ENCODE measurements at regions not wholly inside any gene's neighbourhood (a gene's known extent, or its start where the extent isn't known, plus 50 kb on each side); places are given as distances from the start of the nearest gene placed in this dataset.

DNA sequence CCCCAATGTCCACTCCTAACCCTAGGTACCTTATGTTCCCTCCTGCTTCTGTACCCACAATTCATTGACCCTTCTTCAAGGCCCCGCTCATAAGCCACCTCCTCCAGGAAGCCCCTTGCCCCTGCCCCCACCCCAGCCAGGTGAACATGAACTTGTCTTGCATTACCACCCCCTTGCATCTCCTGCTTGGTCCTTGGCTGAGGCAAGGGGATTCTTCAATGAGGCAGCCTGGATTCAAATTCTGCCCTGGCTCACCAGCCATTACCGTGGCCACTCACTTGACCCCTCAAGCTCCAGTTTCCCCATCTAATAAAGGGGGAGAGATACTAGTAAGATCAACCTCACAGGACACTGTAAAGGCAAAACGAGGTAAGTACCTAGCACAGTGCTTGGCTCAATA is 193.1 kb downstream of the DICER1 start:
- TF ChIP-seq, protein P1, sequence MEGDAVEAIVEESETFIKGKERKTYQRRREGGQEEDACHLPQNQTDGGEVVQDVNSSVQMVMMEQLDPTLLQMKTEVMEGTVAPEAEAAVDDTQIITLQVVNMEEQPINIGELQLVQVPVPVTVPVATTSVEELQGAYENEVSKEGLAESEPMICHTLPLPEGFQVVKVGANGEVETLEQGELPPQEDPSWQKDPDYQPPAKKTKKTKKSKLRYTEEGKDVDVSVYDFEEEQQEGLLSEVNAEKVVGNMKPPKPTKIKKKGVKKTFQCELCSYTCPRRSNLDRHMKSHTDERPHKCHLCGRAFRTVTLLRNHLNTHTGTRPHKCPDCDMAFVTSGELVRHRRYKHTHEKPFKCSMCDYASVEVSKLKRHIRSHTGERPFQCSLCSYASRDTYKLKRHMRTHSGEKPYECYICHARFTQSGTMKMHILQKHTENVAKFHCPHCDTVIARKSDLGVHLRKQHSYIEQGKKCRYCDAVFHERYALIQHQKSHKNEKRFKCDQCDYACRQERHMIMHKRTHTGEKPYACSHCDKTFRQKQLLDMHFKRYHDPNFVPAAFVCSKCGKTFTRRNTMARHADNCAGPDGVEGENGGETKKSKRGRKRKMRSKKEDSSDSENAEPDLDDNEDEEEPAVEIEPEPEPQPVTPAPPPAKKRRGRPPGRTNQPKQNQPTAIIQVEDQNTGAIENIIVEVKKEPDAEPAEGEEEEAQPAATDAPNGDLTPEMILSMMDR (IDR thresholded peaks at IDR 0.05), result no peak
- H3K4me3 ChIP-seq (ENCODE audit: low read length), result no peak overlapping the region
- POLR2A ChIA-PET, result no interaction called here
- H3K36me3 Mint-ChIP-seq (ENCODE audit: low read depth), result no peaks in the 10 kb centered on the region
- ATAC-seq (ENCODE audit: poor library complexity) (no peak), DNase-seq (no peak)
- no peak overlapping the region for H3K27ac Mint-ChIP-seq
- no peaks in the 10 kb centered on the region for H3K9me3 ChIP-seq (ENCODE audit: control insufficient read depth in 1 of 2, insufficient read depth in 1 of 2, low read length in 2 of 2)
- H3K27ac ChIP-seq (ENCODE audit: low read depth in 1 of 2, low read length in 2 of 2), result no peak overlapping the region
- no peaks in the 10 kb centered on the region for H3K36me3 ChIP-seq (ENCODE audit: insufficient read depth, low read length)
- H3K4me1 Mint-ChIP-seq (ENCODE audit: low read depth), result no peaks in the 10 kb centered on the region
- H3K4me1 ChIP-seq (ENCODE audit: insufficient read depth, low read length), result no peaks in the 10 kb centered on the region
- intact Hi-C loops (cut with DNase I, micrococcal nuclease), result no loop called here
- CTCF ChIA-PET, result no interaction called here
- no peak overlapping the region for H3K4me3 Mint-ChIP-seq
- H3K27me3 ChIP-seq (ENCODE audit: control insufficient read depth in 1 of 2, insufficient read depth in 2 of 2, low read length in 2 of 2), result no peaks in the 10 kb centered on the region
- no peaks in the 10 kb centered on the region for H3K9me3 Mint-ChIP-seq
- H3K27me3 Mint-ChIP-seq, result peaks cover 38% of the 10 kb centered on the region

DNA sequence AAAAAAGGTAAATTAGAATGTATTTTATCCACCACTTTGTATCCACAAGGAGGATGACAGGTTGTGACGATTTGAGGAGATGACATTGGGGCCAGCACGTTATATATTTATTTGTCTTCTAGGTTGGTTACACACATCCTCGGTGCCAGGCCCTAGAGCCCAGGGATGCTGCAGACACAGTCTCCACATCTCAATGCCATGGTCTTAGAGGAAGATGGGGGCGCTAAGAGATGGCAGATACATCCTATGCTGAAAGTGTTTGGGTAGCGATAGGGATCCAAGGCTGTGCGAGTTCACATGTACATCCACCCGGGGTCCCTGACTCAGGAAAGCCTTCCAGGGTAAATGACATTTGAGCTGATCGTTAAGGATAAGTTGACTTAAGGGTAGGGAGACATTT is 193.1 kb upstream of the GSC start:
- no peaks in the 10 kb centered on the region for H3K9me3 ChIP-seq (ENCODE audit: control insufficient read depth in 1 of 2, insufficient read depth in 1 of 2, low read length in 2 of 2)
- ATAC-seq (ENCODE audit: poor library complexity) (no peak), DNase-seq (no peak)
- no peaks in the 10 kb centered on the region for H3K27me3 ChIP-seq (ENCODE audit: control insufficient read depth in 1 of 2, insufficient read depth in 2 of 2, low read length in 2 of 2)
- Mint-ChIP-seq H3K27me3 (peaks cover 42% of the 10 kb centered on the region), H3K27ac (no peak overlapping the region), H3K9me3 (no peaks in the 10 kb centered on the region), H3K4me3 (no peak overlapping the region), H3K36me3 (ENCODE audit: low read depth) (no peaks in the 10 kb centered on the region), H3K4me1 (ENCODE audit: low read depth) (no peaks in the 10 kb centered on the region)
- POLR2A ChIA-PET, result no interaction called here
- no peaks in the 10 kb centered on the region for H3K4me1 ChIP-seq (ENCODE audit: insufficient read depth, low read length)
- CTCF ChIA-PET, result no interaction called here
- H3K4me3 ChIP-seq (ENCODE audit: low read length), result no peak overlapping the region
- intact Hi-C loops (cut with DNase I, micrococcal nuclease), result no loop called here
- no peaks in the 10 kb centered on the region for H3K36me3 ChIP-seq (ENCODE audit: insufficient read depth, low read length)
- TF ChIP-seq, protein P1 (IDR thresholded peaks at IDR 0.05), result no peak
- H3K27ac ChIP-seq (ENCODE audit: low read depth in 1 of 2, low read length in 2 of 2), result no peak overlapping the region

DNA sequence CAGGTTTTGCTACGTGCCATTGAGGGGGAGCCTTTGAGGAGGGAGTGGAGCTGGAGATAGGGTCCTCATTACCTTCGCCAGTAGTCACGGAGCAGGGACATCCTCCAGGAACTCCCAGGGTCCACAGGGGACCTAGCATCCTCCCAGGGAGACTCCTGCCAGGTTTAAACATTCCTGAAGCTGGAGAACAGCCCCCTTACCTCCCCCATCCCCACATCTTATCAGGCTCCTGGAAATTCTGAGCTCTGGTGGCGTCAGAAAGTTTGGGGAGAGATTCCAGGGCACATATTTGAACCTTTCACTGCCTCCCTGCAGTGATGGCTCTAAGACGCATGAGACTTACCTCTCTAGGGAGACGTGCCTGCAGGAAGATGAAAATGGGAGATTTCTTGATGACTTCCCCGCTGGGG is 192.3 kb upstream of the GSC start:
- Mint-ChIP-seq H3K4me1 (ENCODE audit: low read depth) (no peaks in the 10 kb centered on the region), H3K27ac (no peak overlapping the region), H3K9me3 (no peaks in the 10 kb centered on the region), H3K4me3 (no peak overlapping the region), H3K36me3 (ENCODE audit: low read depth) (no peaks in the 10 kb centered on the region), H3K27me3 (peaks cover 39% of the 10 kb centered on the region)
- no peak overlapping the region for H3K4me3 ChIP-seq (ENCODE audit: low read length)
- no peaks in the 10 kb centered on the region for H3K36me3 ChIP-seq (ENCODE audit: insufficient read depth, low read length)
- no peaks in the 10 kb centered on the region for H3K9me3 ChIP-seq (ENCODE audit: control insufficient read depth in 1 of 2, insufficient read depth in 1 of 2, low read length in 2 of 2)
- POLR2A ChIA-PET, result no interaction called here
- TF ChIP-seq, protein P1 (IDR thresholded peaks at IDR 0.05), result no peak
- no peaks in the 10 kb centered on the region for H3K27me3 ChIP-seq (ENCODE audit: control insufficient read depth in 1 of 2, insufficient read depth in 2 of 2, low read length in 2 of 2)
- H3K4me1 ChIP-seq (ENCODE audit: insufficient read depth, low read length), result no peaks in the 10 kb centered on the region
- no peak for DNase-seq
- CTCF ChIA-PET, result no interaction called here
- H3K27ac ChIP-seq (ENCODE audit: low read depth in 1 of 2, low read length in 2 of 2), result no peak overlapping the region
- intact Hi-C loops (cut with DNase I, micrococcal nuclease), result no loop called here
- no peak for ATAC-seq (ENCODE audit: poor library complexity)
